ENCODE measurements at regions not wholly inside any gene's neighbourhood (a gene's known extent, or its start where the extent isn't known, plus 50 kb on each side); places are given as distances from the start of the nearest gene placed in this dataset.

GRCh38 chr1:60436186-60436585 lies 362.6 kb upstream of the C1orf87 start:
- no peaks in the 10 kb centered on the region for H3K9me3 ChIP-seq
- H3K4me3 ChIP-seq, result no peak overlapping the region
- no peaks in the 10 kb centered on the region for H3K4me1 ChIP-seq
- WGBS, 3 donors, result 41 to 85% (median 42%) methylated on average over 2 of the region's 2 CpGs
- ATAC-seq (no peak), DNase-seq (no peak)
- no peaks in the 10 kb centered on the region for H3K27me3 ChIP-seq (ENCODE audit: insufficient read depth in 3 of 3, low read length in 2 of 3)
- H3K36me3 ChIP-seq (ENCODE audit: insufficient read depth in 1 of 2, low read depth in 1 of 2), result no peaks in the 10 kb centered on the region
- no peak overlapping the region for H3K27ac ChIP-seq
- no peak for TF ChIP-seq CTCF (IDR thresholded peaks at IDR 0.05)
- intact Hi-C loops (cut with DNase I), result no loop called here

GRCh38 chr1:60431593-60431992 lies 358.0 kb upstream of the C1orf87 start:
- Histone ChIP-seq H3K27me3 (ENCODE audit: insufficient read depth in 3 of 3, low read length in 2 of 3) (no peaks in the 10 kb centered on the region), H3K36me3 (ENCODE audit: insufficient read depth in 1 of 2, low read depth in 1 of 2) (no peaks in the 10 kb centered on the region), H3K4me3 (no peak overlapping the region), H3K27ac (no peak overlapping the region), H3K4me1 (no peaks in the 10 kb centered on the region), H3K9me3 (no peaks in the 10 kb centered on the region)
- intact Hi-C loops (cut with DNase I), result no loop called here
- ATAC-seq (no peak), DNase-seq (no peak)
- WGBS, 3 donors, result 28 to 39% (median 39%) methylated on average over 2 of the region's 2 CpGs
- no peak for TF ChIP-seq CTCF (IDR thresholded peaks at IDR 0.05)

GRCh38 chr1:60430375-60430774 lies 356.8 kb upstream of the C1orf87 start:
- DNase-seq (no peak), ATAC-seq (no peak)
- H3K27ac ChIP-seq, result no peak overlapping the region
- intact Hi-C loops (cut with DNase I), result no loop called here
- H3K4me3 ChIP-seq, result no peak overlapping the region
- no peaks in the 10 kb centered on the region for H3K4me1 ChIP-seq
- H3K36me3 ChIP-seq (ENCODE audit: insufficient read depth in 1 of 2, low read depth in 1 of 2), result no peaks in the 10 kb centered on the region
- no peaks in the 10 kb centered on the region for H3K27me3 ChIP-seq (ENCODE audit: insufficient read depth in 3 of 3, low read length in 2 of 3)
- TF ChIP-seq CTCF (IDR thresholded peaks at IDR 0.05), result no peak
- H3K9me3 ChIP-seq, result no peaks in the 10 kb centered on the region
- 44 to 77% (median 62%) methylated on average over 2 of the region's 2 CpGs for WGBS, 3 donors

GRCh38 chr1:60428127-60428526 lies 354.6 kb upstream of the C1orf87 start:
- Histone ChIP-seq H3K36me3 (ENCODE audit: insufficient read depth in 1 of 2, low read depth in 1 of 2) (no peaks in the 10 kb centered on the region), H3K27me3 (ENCODE audit: insufficient read depth in 3 of 3, low read length in 2 of 3) (no peaks in the 10 kb centered on the region), H3K4me1 (no peaks in the 10 kb centered on the region), H3K27ac (no peak overlapping the region), H3K9me3 (no peaks in the 10 kb centered on the region), H3K4me3 (no peak overlapping the region)
- DNase-seq (no peak), ATAC-seq (peak in 2 of 4 donors; percentile 40 to 63)
- WGBS, 3 donors, result 33 to 51% (median 38%) methylated on average over 4 of the region's 4 CpGs
- no peak for TF ChIP-seq CTCF (IDR thresholded peaks at IDR 0.05)
- intact Hi-C loops (cut with DNase I), result no loop called here

GRCh38 chr1:60427701-60428100 lies 354.1 kb upstream of the C1orf87 start:
- Histone ChIP-seq H3K36me3 (ENCODE audit: insufficient read depth in 1 of 2, low read depth in 1 of 2) (no peaks in the 10 kb centered on the region), H3K4me1 (no peaks in the 10 kb centered on the region), H3K27me3 (ENCODE audit: insufficient read depth in 3 of 3, low read length in 2 of 3) (no peaks in the 10 kb centered on the region), H3K27ac (no peak overlapping the region), H3K9me3 (no peaks in the 10 kb centered on the region), H3K4me3 (no peak overlapping the region)
- 43 to 84% (median 65%) methylated on average over 2 of the region's 2 CpGs for WGBS, 3 donors
- DNase-seq, result no peak
- ATAC-seq, result no peak
- intact Hi-C loops (cut with DNase I), result no loop called here
- no peak for TF ChIP-seq CTCF (IDR thresholded peaks at IDR 0.05)

Data from psoas muscle (tissue), 7 donors.